ENCODE measurements at regions not wholly inside any gene's neighbourhood (a gene's known extent, or its start where the extent isn't known, plus 50 kb on each side); places are given as distances from the start of the nearest gene placed in this dataset.

- TF ChIP-seq CTCF (IDR thresholded peaks at IDR 0.05) (no peak), EZH2 (IDR thresholded peaks at IDR 0.05) (no peak)
Measured at GRCh38 chr2:128406736-128407554, 88.3 kb upstream of the HS6ST1 start.

All from neural progenitor cell (in vitro differentiated cells).